Liver (tissue), 3 donors: ENCODE measurements at regions not wholly inside any gene's neighbourhood (a gene's known extent, or its start where the extent isn't known, plus 50 kb on each side); places are given as distances from the start of the nearest gene placed in this dataset.

ENCODE experiments used
- GABPA ChIP-seq, 2 donors: IDR thresholded peaks in 1 of 2; conservative IDR thresholded peaks in 1 of 2; 2 replicates each; pipeline ENCODE4 v1.6.1; 2016; ENCODE audit warnings: antibody characterized with exemption in 2 of 2, mild to moderate bottlenecking in 1 of 2, moderate library complexity in 1 of 2
- RAD21 ChIP-seq, 2 donors: IDR thresholded peaks; 2 replicates each; pipeline ENCODE4 v1.6.1; 2016; ENCODE audit warnings: antibody characterized with exemption in 2 of 2, mild to moderate bottlenecking in 2 of 2
- SP1 ChIP-seq: IDR thresholded peaks from 2 replicates; pipeline ENCODE4 v1.6.1; 2018; ENCODE audit warnings: antibody characterized with exemption, mild to moderate bottlenecking
- TAF1 ChIP-seq: conservative IDR thresholded peaks from 2 replicates; pipeline ENCODE4 v1.6.1; 2016; ENCODE audit warnings: antibody characterized with exemption, mild to moderate bottlenecking
- TF ChIP-seq, protein P1 (sequence below): fragments of 150-350 bp; IDR thresholded peaks from 2 replicates; pipeline ENCODE4 v1.5.1; 2017; ENCODE audit warnings: improper control_type of control experiment, low read depth, low read length; ENCODE audit not compliant: missing input control
- TF ChIP-seq, protein P2 (sequence below): IDR thresholded peaks from 2 replicates; pipeline ENCODE4 v1.6.1; 2016; ENCODE audit warnings: antibody characterized with exemption
- donor health status: healthy.
- donor health status: healthy.

DNA sequence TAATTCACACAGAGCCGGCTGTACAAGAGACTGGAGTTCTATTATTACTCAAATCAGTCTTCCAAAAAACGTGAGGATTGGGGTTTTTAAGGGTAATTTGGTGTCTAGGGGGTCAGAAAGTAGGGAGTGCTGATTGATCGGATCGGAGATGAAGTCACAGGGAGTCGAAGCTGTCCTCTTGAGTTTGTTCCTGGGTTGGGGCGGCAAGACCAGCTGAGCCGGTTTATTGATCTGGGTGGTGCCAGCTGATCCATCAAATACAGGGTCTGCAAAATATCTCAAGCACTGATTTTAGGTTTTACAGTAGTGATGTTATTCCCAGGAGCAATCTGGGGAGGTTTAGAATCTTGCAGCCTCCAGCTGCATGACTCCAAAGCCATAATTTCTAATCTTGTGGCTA is 262.7 kb downstream of the KCNRG start:
- TF ChIP-seq, protein P1, sequence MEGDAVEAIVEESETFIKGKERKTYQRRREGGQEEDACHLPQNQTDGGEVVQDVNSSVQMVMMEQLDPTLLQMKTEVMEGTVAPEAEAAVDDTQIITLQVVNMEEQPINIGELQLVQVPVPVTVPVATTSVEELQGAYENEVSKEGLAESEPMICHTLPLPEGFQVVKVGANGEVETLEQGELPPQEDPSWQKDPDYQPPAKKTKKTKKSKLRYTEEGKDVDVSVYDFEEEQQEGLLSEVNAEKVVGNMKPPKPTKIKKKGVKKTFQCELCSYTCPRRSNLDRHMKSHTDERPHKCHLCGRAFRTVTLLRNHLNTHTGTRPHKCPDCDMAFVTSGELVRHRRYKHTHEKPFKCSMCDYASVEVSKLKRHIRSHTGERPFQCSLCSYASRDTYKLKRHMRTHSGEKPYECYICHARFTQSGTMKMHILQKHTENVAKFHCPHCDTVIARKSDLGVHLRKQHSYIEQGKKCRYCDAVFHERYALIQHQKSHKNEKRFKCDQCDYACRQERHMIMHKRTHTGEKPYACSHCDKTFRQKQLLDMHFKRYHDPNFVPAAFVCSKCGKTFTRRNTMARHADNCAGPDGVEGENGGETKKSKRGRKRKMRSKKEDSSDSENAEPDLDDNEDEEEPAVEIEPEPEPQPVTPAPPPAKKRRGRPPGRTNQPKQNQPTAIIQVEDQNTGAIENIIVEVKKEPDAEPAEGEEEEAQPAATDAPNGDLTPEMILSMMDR, result no peak
- TF ChIP-seq RAD21 (IDR thresholded peaks at IDR 0.05), result no peak
- no peak for TF ChIP-seq GABPA (IDR thresholded peaks at IDR 0.05 in 1 of 2, conservative IDR thresholded peaks at IDR 0.05 in 1 of 2)
- TF ChIP-seq TAF1, result no peak
- TF ChIP-seq, protein P2, sequence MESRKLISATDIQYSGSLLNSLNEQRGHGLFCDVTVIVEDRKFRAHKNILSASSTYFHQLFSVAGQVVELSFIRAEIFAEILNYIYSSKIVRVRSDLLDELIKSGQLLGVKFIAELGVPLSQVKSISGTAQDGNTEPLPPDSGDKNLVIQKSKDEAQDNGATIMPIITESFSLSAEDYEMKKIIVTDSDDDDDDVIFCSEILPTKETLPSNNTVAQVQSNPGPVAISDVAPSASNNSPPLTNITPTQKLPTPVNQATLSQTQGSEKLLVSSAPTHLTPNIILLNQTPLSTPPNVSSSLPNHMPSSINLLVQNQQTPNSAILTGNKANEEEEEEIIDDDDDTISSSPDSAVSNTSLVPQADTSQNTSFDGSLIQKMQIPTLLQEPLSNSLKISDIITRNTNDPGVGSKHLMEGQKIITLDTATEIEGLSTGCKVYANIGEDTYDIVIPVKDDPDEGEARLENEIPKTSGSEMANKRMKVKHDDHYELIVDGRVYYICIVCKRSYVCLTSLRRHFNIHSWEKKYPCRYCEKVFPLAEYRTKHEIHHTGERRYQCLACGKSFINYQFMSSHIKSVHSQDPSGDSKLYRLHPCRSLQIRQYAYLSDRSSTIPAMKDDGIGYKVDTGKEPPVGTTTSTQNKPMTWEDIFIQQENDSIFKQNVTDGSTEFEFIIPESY, result no peak
- no peak for TF ChIP-seq SP1
